ENCODE measurements at regions not wholly inside any gene's neighbourhood (a gene's known extent, or its start where the extent isn't known, plus 50 kb on each side); places are given as distances from the start of the nearest gene placed in this dataset.

DNA sequence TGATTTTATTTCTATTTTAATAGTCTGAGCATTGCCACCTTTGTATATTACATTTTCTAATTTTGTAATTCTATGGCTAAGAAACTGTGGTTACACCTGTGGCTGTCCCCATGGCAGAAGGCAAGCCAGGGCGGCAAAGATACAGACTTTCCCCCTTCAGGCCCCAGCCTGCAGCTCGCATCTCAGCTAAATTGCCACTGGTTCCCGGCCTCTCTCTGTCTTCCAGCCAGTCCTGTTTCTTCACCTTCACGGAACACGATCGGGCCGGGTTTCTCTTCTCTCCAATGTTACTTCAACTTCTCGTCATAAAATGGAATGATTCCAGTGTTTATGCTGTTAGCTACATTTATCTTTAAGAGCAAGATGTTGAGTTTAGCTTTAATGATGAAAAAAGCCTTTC, 124.5 kb upstream of the ZNF507 start:
- TF ChIP-seq CTCF (optimal IDR thresholded peaks at IDR 0.05 in 1 of 3, IDR thresholded peaks at IDR 0.05 in 1 of 3, conservative IDR thresholded peaks at IDR 0.05 in 1 of 3; ENCODE audit: extremely low read depth in 1 of 3, insufficient read depth in 2 of 3, low read length in 3 of 3) (no peak), EZH2 (IDR thresholded peaks at IDR 0.05; ENCODE audit: low read length) (no peak)

Measured in keratinocyte (primary cell).